H9 (cell line): ENCODE measurements at regions not wholly inside any gene's neighbourhood (a gene's known extent, or its start where the extent isn't known, plus 50 kb on each side); places are given as distances from the start of the nearest gene placed in this dataset.

ENCODE experiments used
- DNase-seq: peaks from one replicate; pipeline ENCODE4 v3.0.0-alpha.2; 2017
- H2AFZ ChIP-seq: one replicate; pipeline ENCODE4 v1.6.1; 2013; ENCODE audit warnings: mild to moderate bottlenecking, low read length, control low read depth, moderate library complexity
- H2AK5ac ChIP-seq: 2 replicates; pipeline ENCODE4 v1.6.1; 2013; ENCODE audit warnings: low read length, control low read depth, mixed read lengths; ENCODE audit not compliant: insufficient read length
- H2BK120ac ChIP-seq: one replicate; pipeline ENCODE4 v1.6.1; 2013; ENCODE audit warnings: low read depth, mild to moderate bottlenecking, low read length, control low read depth, inconsistent platforms; ENCODE audit not compliant: poor library complexity, severe bottlenecking
- H2BK12ac ChIP-seq: 2 replicates; pipeline ENCODE4 v1.6.1; 2013; ENCODE audit warnings: low read length, control low read depth, mixed read lengths, low read depth; ENCODE audit not compliant: insufficient read length
- H2BK15ac ChIP-seq: 2 replicates; pipeline ENCODE4 v1.6.1; 2013; ENCODE audit warnings: low read depth, low read length, control low read depth
- H2BK20ac ChIP-seq: one replicate; pipeline ENCODE4 v1.6.1; 2013; ENCODE audit warnings: low read depth, mild to moderate bottlenecking, low read length, control low read depth, inconsistent platforms; ENCODE audit not compliant: poor library complexity, severe bottlenecking
- H2BK5ac ChIP-seq: 2 replicates; pipeline ENCODE4 v1.6.1; 2013; ENCODE audit warnings: low read length, control low read depth, mixed read lengths; ENCODE audit not compliant: insufficient read length
- H3K14ac ChIP-seq: 2 replicates; pipeline ENCODE4 v1.6.1; 2013; ENCODE audit warnings: low read length, control low read depth; ENCODE audit not compliant: insufficient read depth
- H3K18ac ChIP-seq: 2 replicates; pipeline ENCODE4 v1.6.1; 2013; ENCODE audit warnings: low read depth, mild to moderate bottlenecking, mixed read lengths, low read length, control low read depth; ENCODE audit not compliant: insufficient read length
- H3K23ac ChIP-seq: 2 replicates; pipeline ENCODE4 v1.6.1; 2013; ENCODE audit warnings: low read length, control low read depth, mixed read lengths, low read depth; ENCODE audit not compliant: insufficient read length
- H3K23me2 ChIP-seq: 2 replicates; pipeline ENCODE4 v1.6.1; 2013; ENCODE audit warnings: low read depth, mild to moderate bottlenecking, mixed read lengths, low read length, control low read depth; ENCODE audit not compliant: insufficient read length, poor library complexity, severe bottlenecking
- H3K27ac ChIP-seq: 2 replicates; pipeline ENCODE4 v1.5.1; 2013; ENCODE audit warnings: low read length, control low read depth, mixed read lengths, low read depth; ENCODE audit not compliant: insufficient read length
- H3K27me3 ChIP-seq: 2 replicates; pipeline ENCODE4 v1.6.1; 2013; ENCODE audit warnings: low read length, control low read depth, inconsistent platforms; ENCODE audit not compliant: insufficient read depth
- H3K4ac ChIP-seq: 2 replicates; pipeline ENCODE4 v1.6.1; 2013; ENCODE audit warnings: low read depth, mild to moderate bottlenecking, control low read depth, inconsistent platforms, low read length, moderate library complexity
- H3K4me1 ChIP-seq: 2 replicates; pipeline ENCODE4 v1.6.1; 2013; ENCODE audit warnings: low read length, control low read depth, inconsistent platforms; ENCODE audit not compliant: insufficient read depth
- H3K4me2 ChIP-seq: 2 replicates; pipeline ENCODE4 v1.6.1; 2013; ENCODE audit warnings: low read length, control low read depth, mixed read lengths; ENCODE audit not compliant: insufficient read length, insufficient read depth
- H3K56ac ChIP-seq: 2 replicates; pipeline ENCODE4 v1.6.1; 2013; ENCODE audit warnings: low read depth, mild to moderate bottlenecking, mixed read lengths, low read length, control low read depth; ENCODE audit not compliant: insufficient read length
- H3K79me1 ChIP-seq: 2 replicates; pipeline ENCODE4 v1.6.1; 2013; ENCODE audit warnings: low read depth, mild to moderate bottlenecking, moderate library complexity, low read length, control low read depth, inconsistent platforms; ENCODE audit not compliant: insufficient read depth, poor library complexity, severe bottlenecking
- H3K79me2 ChIP-seq: 2 replicates; pipeline ENCODE4 v1.6.1; 2013; ENCODE audit warnings: low read length, control low read depth, inconsistent platforms; ENCODE audit not compliant: insufficient read depth
- H3K9ac ChIP-seq: 2 replicates; pipeline ENCODE4 v1.6.1; 2013; ENCODE audit warnings: low read length, control low read depth, mixed read lengths; ENCODE audit not compliant: insufficient read length; ENCODE audit errors: extremely low read depth
- H3K9me3 ChIP-seq: one replicate; pipeline ENCODE4 v1.6.1; 2013; ENCODE audit warnings: low read depth, low read length, inconsistent platforms; ENCODE audit not compliant: control insufficient read depth
- H3T11ph ChIP-seq: one replicate; pipeline ENCODE4 v1.6.1; 2013; ENCODE audit warnings: mild to moderate bottlenecking, low read length, control low read depth, inconsistent platforms
- H4K20me1 ChIP-seq: one replicate; pipeline ENCODE4 v1.6.1; 2013; ENCODE audit not compliant: control insufficient read depth, insufficient read length, insufficient read depth
- H4K5ac ChIP-seq: 2 replicates; pipeline ENCODE4 v1.6.1; 2013; ENCODE audit warnings: low read depth, mild to moderate bottlenecking, mixed read lengths, low read length, control low read depth; ENCODE audit not compliant: insufficient read length
- H4K8ac ChIP-seq: replicated peaks from 2 replicates; pipeline ENCODE4 v1.6.1; 2013; ENCODE audit warnings: low read length, control low read depth, mixed read lengths, low read depth; ENCODE audit not compliant: insufficient read length
- H4K91ac ChIP-seq: 2 replicates; pipeline ENCODE4 v1.6.1; 2013; ENCODE audit warnings: low read depth, mild to moderate bottlenecking, moderate library complexity, mixed read lengths, low read length, control low read depth; ENCODE audit not compliant: insufficient read length
- H3K27ac Mint-ChIP-seq, 3 experiments: 2 replicates in 2 of 3; 3 replicates in 1 of 3; pipeline ENCODE4 v1.8.0; 2020 to 2021; ENCODE audit warnings: mixed read lengths in 3 of 3, mild to moderate bottlenecking in 1 of 3, moderate library complexity in 1 of 3
- H3K27me3 Mint-ChIP-seq: 2 replicates; pipeline ENCODE4 v1.8.0; 2021; ENCODE audit warnings: low read depth, mild to moderate bottlenecking, moderate library complexity, mixed read lengths
- H3K36me3 Mint-ChIP-seq, 3 experiments: 2 replicates in 2 of 3; 3 replicates in 1 of 3; pipeline ENCODE4 v1.8.0; 2020 to 2021; ENCODE audit warnings: low read depth in 3 of 3, mixed read lengths in 3 of 3; ENCODE audit not compliant: insufficient read depth in 1 of 3
- H3K4me1 Mint-ChIP-seq, 2 experiments: 2 replicates each; pipeline ENCODE4 v1.8.0; 2020; ENCODE audit warnings: mixed read lengths in 2 of 2
- H3K4me3 Mint-ChIP-seq, 2 experiments: 2 replicates in 1 of 2; 3 replicates in 1 of 2; pipeline ENCODE4 v1.8.0; 2020 to 2021; ENCODE audit warnings: mild to moderate bottlenecking in 2 of 2, mixed read lengths in 2 of 2, moderate library complexity in 1 of 2
- H3K9me3 Mint-ChIP-seq, 2 experiments: 2 replicates in 1 of 2; 3 replicates in 1 of 2; pipeline ENCODE4 v1.8.0; 2020; ENCODE audit warnings: mild to moderate bottlenecking in 2 of 2, mixed read lengths in 2 of 2, moderate library complexity in 1 of 2
- CTCF ChIP-seq: fragments of 200-600 bp; sonication (generic); conservative IDR thresholded peaks from 3 replicates; pipeline ENCODE4 v1.8.0; 2021; ENCODE audit warnings: antibody characterized with exemption, mild to moderate bottlenecking
- WGBS: extraction: QIAGEN DNeasy Blood & Tissue Kit; methylation state at CpG from one replicate; pipeline ENCODE4 v1.1.7; 2013; ENCODE audit warnings: missing lambda C conversion rate, low lambda C conversion rate, mixed read lengths; ENCODE audit not compliant: insufficient read length; ENCODE audit errors: extremely low coverage; 5-methylcytosine and 5-hydroxymethylcytosine counted together

GRCh38 chr10:3679950-3680629, 104.9 kb downstream of the KLF6 start:
- Histone ChIP-seq H3K18ac (no peak overlapping the region), H3K27me3 (no peaks in the 10 kb centered on the region), H3K9me3 (no peaks in the 10 kb centered on the region), H2AFZ (no peak overlapping the region), H4K8ac (no peak overlapping the region), H3K4me2 (no peak overlapping the region), H3K56ac (no peak overlapping the region), H2BK120ac (no peak overlapping the region), H3K14ac (no peak overlapping the region), H3K27ac (no peak overlapping the region), H4K20me1 (no peaks in the 10 kb centered on the region), H2AK5ac (no peak overlapping the region), H2BK5ac (no peak overlapping the region), H3K79me1 (no peaks in the 10 kb centered on the region), H2BK20ac (no peak overlapping the region), H3K23me2 (no peaks in the 10 kb centered on the region), H3T11ph (no peak overlapping the region), H3K23ac (no peak overlapping the region), H3K9ac (no peak overlapping the region), H2BK15ac (no peak overlapping the region), H3K4ac (no peak overlapping the region), H2BK12ac (no peak overlapping the region), H4K5ac (no peak overlapping the region), H4K91ac (no peak overlapping the region), H3K79me2 (no peaks in the 10 kb centered on the region), H3K4me1 (no peaks in the 10 kb centered on the region)
- H3K4me3 Mint-ChIP-seq: no peak overlapping the region
- H3K9me3 Mint-ChIP-seq: no peaks in the 10 kb centered on the region
- H3K36me3 Mint-ChIP-seq: no peaks in the 10 kb centered on the region
- no peak for DNase-seq
- no peak for TF ChIP-seq CTCF
- H3K27ac Mint-ChIP-seq: no peak overlapping the region; a peak in 1 of 7 replicates
- no CpG with 5 or more reads among the region's 8 CpGs for WGBS
- H3K4me1 Mint-ChIP-seq: peaks cover 0 to 4% of the 10 kb centered on the region in 2 experiments; a peak in 2 of 4 replicates
- no peaks in the 10 kb centered on the region for H3K27me3 Mint-ChIP-seq
